ENCODE measurements at regions not wholly inside any gene's neighbourhood (a gene's known extent, or its start where the extent isn't known, plus 50 kb on each side); places are given as distances from the start of the nearest gene placed in this dataset.
"Not testable (repeated sequence)": the region's sequence is repeated elsewhere in the genome, so short reads cannot be mapped to it uniquely, and the experiment has no call there.

- H3K4me3 ChIP-seq (ENCODE audit: low read depth, low read length), result no peak overlapping the region
- TF ChIP-seq CTCF (IDR thresholded peaks at IDR 0.05; ENCODE audit: low read depth, low read length), result no peak
Measured at GRCh38 chr11:24271798-24272197, 225.1 kb upstream of the LUZP2 start.

- H3K4me3 ChIP-seq (ENCODE audit: low read depth, low read length), result not testable (repeated sequence)
Measured at GRCh38 chr11:24274214-24274781, 222.6 kb upstream of the LUZP2 start.

GRCh38 chr11:24286238-24286637 is 210.6 kb upstream of the LUZP2 start:
- no peak overlapping the region for H3K4me3 ChIP-seq (ENCODE audit: low read depth, low read length)
- TF ChIP-seq CTCF (IDR thresholded peaks at IDR 0.05; ENCODE audit: low read depth, low read length), result no peak

- no peak for TF ChIP-seq CTCF (IDR thresholded peaks at IDR 0.05; ENCODE audit: low read depth, low read length)
- no peak overlapping the region for H3K4me3 ChIP-seq (ENCODE audit: low read depth, low read length)
Measured at GRCh38 chr11:24289301-24289700, 207.6 kb upstream of the LUZP2 start.

GRCh38 chr11:24293964-24294363 is 202.9 kb upstream of the LUZP2 start:
- TF ChIP-seq CTCF (IDR thresholded peaks at IDR 0.05; ENCODE audit: low read depth, low read length), result no peak
- no peak overlapping the region for H3K4me3 ChIP-seq (ENCODE audit: low read depth, low read length)

- no peak overlapping the region for H3K4me3 ChIP-seq (ENCODE audit: low read depth, low read length)
Measured at GRCh38 chr11:24295360-24295759, 201.5 kb upstream of the LUZP2 start.

GRCh38 chr11:24297461-24297860 is 199.4 kb upstream of the LUZP2 start:
- no peak overlapping the region for H3K4me3 ChIP-seq (ENCODE audit: low read depth, low read length)
- TF ChIP-seq CTCF (IDR thresholded peaks at IDR 0.05; ENCODE audit: low read depth, low read length), result no peak

More at GRCh38 chr11:24295360-24295759, 201.5 kb upstream of the LUZP2 start:
- no peak for TF ChIP-seq CTCF (IDR thresholded peaks at IDR 0.05; ENCODE audit: low read depth, low read length)

GRCh38 chr11:24298146-24298545 is 198.7 kb upstream of the LUZP2 start:
- no peak overlapping the region for H3K4me3 ChIP-seq (ENCODE audit: low read depth, low read length)
- TF ChIP-seq CTCF (IDR thresholded peaks at IDR 0.05; ENCODE audit: low read depth, low read length), result no peak
